ENCODE measurements at regions not wholly inside any gene's neighbourhood (a gene's known extent, or its start where the extent isn't known, plus 50 kb on each side); places are given as distances from the start of the nearest gene placed in this dataset.

GRCh38 chr3:18066899-18067582 is 324.6 kb upstream of the TBC1D5 start:
- no peak overlapping the region for H3K4me3 Mint-ChIP-seq (ENCODE audit: low read depth)
- peaks cover 3% of the 10 kb centered on the region for H3K4me1 Mint-ChIP-seq (ENCODE audit: low read depth)
- H3K27me3 Mint-ChIP-seq, result no peaks in the 10 kb centered on the region
- no peaks in the 10 kb centered on the region for H3K9me3 Mint-ChIP-seq (ENCODE audit: low read depth)
- TF ChIP-seq CTCF (IDR thresholded peaks at IDR 0.05; ENCODE audit: unreplicated experiment), result no peak
- peaks cover 2% of the 10 kb centered on the region for H3K36me3 Mint-ChIP-seq (ENCODE audit: insufficient read depth)
- no peak for DNase-seq (ENCODE audit: low spot score, unreplicated experiment)
- H3K27ac Mint-ChIP-seq, result no peak overlapping the region

GRCh38 chr3:18064586-18064985 is 322.2 kb upstream of the TBC1D5 start:
- Mint-ChIP-seq H3K36me3 (ENCODE audit: insufficient read depth) (peaks cover 2% of the 10 kb centered on the region), H3K4me3 (ENCODE audit: low read depth) (no peak overlapping the region), H3K4me1 (ENCODE audit: low read depth) (no peaks in the 10 kb centered on the region), H3K9me3 (ENCODE audit: low read depth) (peaks cover 3% of the 10 kb centered on the region), H3K27me3 (no peaks in the 10 kb centered on the region), H3K27ac (no peak overlapping the region)
- no peak for DNase-seq (ENCODE audit: low spot score, unreplicated experiment)
- TF ChIP-seq CTCF (IDR thresholded peaks at IDR 0.05; ENCODE audit: unreplicated experiment), result no peak

GRCh38 chr3:18062657-18063025 is 320.2 kb upstream of the TBC1D5 start:
- no peak for DNase-seq (ENCODE audit: low spot score, unreplicated experiment)

GRCh38 chr3:18061737-18062656 is 319.6 kb upstream of the TBC1D5 start:
- Mint-ChIP-seq H3K36me3 (ENCODE audit: insufficient read depth) (peaks cover 2% of the 10 kb centered on the region), H3K9me3 (ENCODE audit: low read depth) (peaks cover 3% of the 10 kb centered on the region), H3K4me3 (ENCODE audit: low read depth) (no peak overlapping the region), H3K27me3 (no peaks in the 10 kb centered on the region), H3K4me1 (ENCODE audit: low read depth) (peaks cover 11% of the 10 kb centered on the region), H3K27ac (no peak overlapping the region)
- TF ChIP-seq CTCF (IDR thresholded peaks at IDR 0.05; ENCODE audit: unreplicated experiment), result no peak
- DNase-seq (ENCODE audit: low spot score, unreplicated experiment), result no peak

More at GRCh38 chr3:18062657-18063025, 320.2 kb upstream of the TBC1D5 start:
- TF ChIP-seq CTCF (IDR thresholded peaks at IDR 0.05; ENCODE audit: unreplicated experiment), result no peak
- Mint-ChIP-seq H3K4me3 (ENCODE audit: low read depth) (no peak overlapping the region), H3K27ac (no peak overlapping the region), H3K36me3 (ENCODE audit: insufficient read depth) (peaks cover 2% of the 10 kb centered on the region), H3K4me1 (ENCODE audit: low read depth) (peaks cover 11% of the 10 kb centered on the region), H3K9me3 (ENCODE audit: low read depth) (peaks cover 3% of the 10 kb centered on the region), H3K27me3 (no peaks in the 10 kb centered on the region)

- Mint-ChIP-seq H3K27me3 (no peaks in the 10 kb centered on the region), H3K4me3 (ENCODE audit: low read depth) (no peak overlapping the region), H3K4me1 (ENCODE audit: low read depth) (peaks cover 11% of the 10 kb centered on the region), H3K9me3 (ENCODE audit: low read depth) (peaks cover 21% of the 10 kb centered on the region), H3K36me3 (ENCODE audit: insufficient read depth) (peaks cover 12% of the 10 kb centered on the region), H3K27ac (no peak overlapping the region)
- no peak for DNase-seq (ENCODE audit: low spot score, unreplicated experiment)
- no peak for TF ChIP-seq CTCF (IDR thresholded peaks at IDR 0.05; ENCODE audit: unreplicated experiment)
Observed at GRCh38 chr3:18058666-18059065, 316.2 kb upstream of the TBC1D5 start.

All from progenitor cell of endocrine pancreas (in vitro differentiated cells).